Skeletal muscle tissue (tissue), 3 donors: ENCODE measurements at regions not wholly inside any gene's neighbourhood (a gene's known extent, or its start where the extent isn't known, plus 50 kb on each side); places are given as distances from the start of the nearest gene placed in this dataset.
"Not testable (repeated sequence)": the region's sequence is repeated elsewhere in the genome, so short reads cannot be mapped to it uniquely, and the experiment has no call there.

Experiments used
- H3K27ac ChIP-seq: one replicate; pipeline ENCODE4 v1.7.0; 2013; ENCODE audit warnings: mild to moderate bottlenecking, low read depth, low read length, inconsistent platforms
- H3K27me3 ChIP-seq, 3 donors: one replicate each; pipeline ENCODE4 v1.7.0; 2013; ENCODE audit warnings: low read length in 3 of 3; ENCODE audit not compliant: control insufficient read depth in 3 of 3, insufficient read depth in 3 of 3
- H3K36me3 ChIP-seq, 3 donors: one replicate each; pipeline ENCODE4 v1.7.0; 2013; ENCODE audit warnings: low read length in 3 of 3; ENCODE audit not compliant: control insufficient read depth in 3 of 3, insufficient read depth in 3 of 3
- H3K4me1 ChIP-seq, 3 donors: one replicate each; pipeline ENCODE4 v1.7.0; 2013; ENCODE audit warnings: low read length in 3 of 3, mild to moderate bottlenecking in 3 of 3; ENCODE audit not compliant: control insufficient read depth in 3 of 3, insufficient read depth in 3 of 3
- H3K4me3 ChIP-seq, 3 donors: one replicate each; pipeline ENCODE4 v1.7.0; 2013; ENCODE audit warnings: low read length in 3 of 3
- H3K9ac ChIP-seq, 3 donors: one replicate each; pipeline ENCODE4 v1.7.0; 2013; ENCODE audit warnings: low read length in 3 of 3, mild to moderate bottlenecking in 3 of 3, moderate library complexity in 2 of 3, low read depth in 1 of 3
- H3K9me3 ChIP-seq, 3 donors: one replicate each; pipeline ENCODE4 v1.7.0; 2013; ENCODE audit warnings: low read length in 3 of 3; ENCODE audit not compliant: control insufficient read depth in 3 of 3
- donor health status: Osteomylitis.

DNA sequence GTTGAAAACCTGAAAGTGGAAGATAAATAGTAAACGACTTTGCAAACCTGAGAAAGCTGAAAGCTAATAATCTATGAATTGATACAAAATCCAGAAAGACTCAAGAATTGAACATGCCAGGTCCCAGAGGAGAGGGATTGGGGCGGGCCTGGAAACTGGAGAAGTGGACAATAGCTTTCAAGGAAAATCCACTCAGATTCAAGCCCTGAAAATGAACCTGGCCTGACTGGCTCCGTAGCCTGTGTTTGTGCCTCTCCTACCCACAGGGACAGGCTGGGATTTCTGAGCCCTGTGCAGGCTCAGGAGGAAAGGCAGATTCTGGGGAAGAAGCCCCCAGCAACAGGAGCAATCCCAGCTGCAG is 274.8 kb upstream of the HS6ST1 start:
- Histone ChIP-seq H3K9ac (no peak overlapping the region), H3K9me3 (no peaks in the 10 kb centered on the region), H3K4me3 (no peak overlapping the region), H3K36me3 (no peaks in the 10 kb centered on the region), H3K27ac (no peak overlapping the region), H3K4me1 (peaks cover 4 to 12% (median 9%) of the 10 kb centered on the region in 3 donors), H3K27me3 (peaks cover 2 to 16% (median 8%) of the 10 kb centered on the region in 3 donors)

DNA sequence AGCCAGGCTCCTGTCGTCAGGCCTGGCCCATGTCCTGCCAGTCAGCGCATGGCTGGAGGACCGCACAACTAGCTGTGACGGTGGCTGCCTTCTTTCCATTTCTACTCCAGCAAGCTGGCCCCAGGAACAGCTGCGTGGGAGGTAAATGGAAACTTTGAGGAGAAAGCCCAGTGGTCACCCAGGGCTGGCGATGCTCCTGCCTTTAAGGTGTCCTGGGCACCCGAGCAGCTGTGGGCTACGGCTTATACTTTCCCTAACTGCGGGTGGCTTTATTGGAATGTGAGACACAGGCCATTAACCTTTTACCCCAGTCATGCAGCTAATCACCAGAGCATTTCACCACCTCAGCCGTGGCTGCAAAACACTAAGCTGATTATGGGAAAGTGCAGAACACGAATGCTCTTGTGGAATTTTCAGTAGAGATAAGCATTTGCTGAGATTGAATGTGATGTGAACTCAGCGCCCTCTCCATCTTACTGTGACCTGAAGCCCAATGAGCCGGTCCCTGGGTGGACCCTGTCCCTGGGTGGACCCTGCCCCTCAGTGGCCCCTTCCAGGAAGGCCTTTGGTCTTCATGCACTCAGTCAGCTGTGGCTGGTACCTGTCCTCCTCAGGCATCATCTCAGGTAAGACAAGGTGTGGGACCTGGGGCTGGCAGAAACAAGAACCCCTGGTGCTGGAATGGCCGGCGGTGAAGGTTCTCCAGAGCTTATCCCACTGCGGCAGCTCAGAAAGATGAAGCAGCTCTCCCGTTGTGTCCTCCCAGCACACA is 275.4 kb upstream of the HS6ST1 start:
- Histone ChIP-seq H3K9me3 (no peaks in the 10 kb centered on the region), H3K27ac (no peak overlapping the region), H3K9ac (peak overlapping the region in 1 of 3 donors; percentile 14), H3K27me3 (peaks cover 2 to 16% (median 8%) of the 10 kb centered on the region in 3 donors), H3K4me3 (no peak overlapping the region), H3K36me3 (no peaks in the 10 kb centered on the region), H3K4me1 (peaks cover 4 to 12% (median 9%) of the 10 kb centered on the region in 3 donors)

DNA sequence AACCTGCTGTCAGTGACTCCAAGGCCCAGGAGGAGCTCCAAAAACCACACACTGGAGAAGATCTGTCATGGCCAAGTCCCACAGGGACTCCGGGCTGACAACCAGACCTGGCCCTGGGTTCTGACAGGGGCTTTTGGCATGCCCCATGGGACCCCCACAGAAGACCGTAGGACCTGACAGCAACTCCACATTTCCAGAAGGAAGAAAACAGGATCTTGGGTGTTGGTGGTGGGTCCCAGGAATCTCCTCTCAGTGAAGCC is 275.9 kb upstream of the HS6ST1 start:
- Histone ChIP-seq H3K9ac (no peak overlapping the region), H3K4me3 (no peak overlapping the region), H3K4me1 (peaks cover 4 to 12% (median 9%) of the 10 kb centered on the region in 3 donors), H3K36me3 (no peaks in the 10 kb centered on the region), H3K9me3 (no peaks in the 10 kb centered on the region), H3K27me3 (peaks cover 2 to 16% (median 6%) of the 10 kb centered on the region in 3 donors), H3K27ac (no peak overlapping the region)

DNA sequence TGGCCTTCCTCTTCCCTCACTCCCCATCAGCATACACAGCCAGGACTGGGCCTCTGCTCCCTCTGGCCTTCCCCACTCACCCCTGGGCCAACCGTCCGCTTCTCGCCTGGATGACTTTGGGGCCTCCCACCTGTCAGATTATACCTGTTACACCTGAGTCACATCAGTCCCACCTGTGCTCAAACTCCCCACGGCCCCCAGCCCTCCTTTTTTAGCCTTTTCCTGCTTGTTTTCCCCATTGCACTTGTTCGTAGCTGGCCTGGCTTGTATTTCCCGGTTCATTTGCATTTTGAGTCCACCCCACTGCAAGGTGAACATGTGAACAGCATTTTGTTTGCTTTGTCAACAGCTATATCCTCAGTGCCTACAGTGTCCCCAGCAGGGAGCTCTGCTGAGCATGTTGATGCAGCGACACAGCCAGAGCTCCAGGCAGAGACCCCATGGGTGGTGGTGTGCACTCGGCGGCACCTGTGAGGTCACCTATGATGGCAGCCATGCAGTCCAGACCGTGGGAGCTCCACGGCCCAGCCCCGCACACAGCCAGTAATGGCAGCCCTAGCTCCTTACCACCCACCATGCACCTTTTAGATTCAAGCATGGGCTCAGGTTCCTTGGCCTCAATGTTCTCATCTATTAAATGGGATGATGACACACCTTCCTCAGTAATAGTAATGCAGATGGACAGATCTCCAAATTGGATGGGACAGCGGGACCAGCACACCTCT is 276.4 kb upstream of the HS6ST1 start:
- peaks cover 4 to 12% (median 9%) of the 10 kb centered on the region in 3 donors for H3K4me1 ChIP-seq
- H3K9me3 ChIP-seq = no peaks in the 10 kb centered on the region
- no peak overlapping the region for H3K4me3 ChIP-seq
- no peak overlapping the region for H3K9ac ChIP-seq
- H3K27ac ChIP-seq = no peak overlapping the region
- peaks cover 2 to 16% (median 4%) of the 10 kb centered on the region in 3 donors for H3K27me3 ChIP-seq
- no peaks in the 10 kb centered on the region for H3K36me3 ChIP-seq

DNA sequence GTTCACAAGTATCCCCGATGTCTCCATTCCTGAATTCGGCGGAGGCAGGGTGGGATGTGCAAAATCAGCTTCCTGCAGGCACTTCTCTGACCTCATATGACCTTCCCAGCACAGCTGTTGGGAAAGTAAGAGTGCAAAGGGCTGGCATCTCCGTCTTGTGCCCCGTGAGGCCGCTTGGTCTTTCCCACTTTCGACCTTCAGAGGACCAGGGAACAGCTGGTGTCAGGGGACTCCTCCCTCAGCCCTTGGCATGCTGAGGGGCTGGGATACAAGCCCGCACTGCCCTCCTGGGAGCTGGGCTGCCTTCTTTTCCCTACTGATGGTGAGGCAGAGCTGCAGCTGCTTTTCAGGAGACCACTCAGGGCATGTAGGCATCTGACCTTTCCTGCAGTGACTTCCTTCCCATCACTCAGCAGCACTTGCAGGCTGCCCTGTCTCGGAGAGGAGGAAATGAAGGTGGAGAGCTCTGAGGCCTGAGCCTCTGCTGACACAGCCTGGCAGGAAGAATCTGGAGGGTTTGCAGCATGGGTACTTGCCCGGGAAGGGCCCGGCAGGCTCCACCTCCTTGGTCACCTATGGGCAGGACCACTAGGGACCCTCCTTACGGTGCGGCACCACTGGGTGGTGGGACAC is 277.2 kb upstream of the HS6ST1 start:
- Histone ChIP-seq H3K9ac (no peak overlapping the region), H3K27ac (no peak overlapping the region), H3K4me3 (no peak overlapping the region), H3K27me3 (peaks cover 2 to 13% (median 4%) of the 10 kb centered on the region in 3 donors), H3K4me1 (peaks cover 4 to 12% (median 9%) of the 10 kb centered on the region in 3 donors), H3K36me3 (no peaks in the 10 kb centered on the region), H3K9me3 (no peaks in the 10 kb centered on the region)

DNA sequence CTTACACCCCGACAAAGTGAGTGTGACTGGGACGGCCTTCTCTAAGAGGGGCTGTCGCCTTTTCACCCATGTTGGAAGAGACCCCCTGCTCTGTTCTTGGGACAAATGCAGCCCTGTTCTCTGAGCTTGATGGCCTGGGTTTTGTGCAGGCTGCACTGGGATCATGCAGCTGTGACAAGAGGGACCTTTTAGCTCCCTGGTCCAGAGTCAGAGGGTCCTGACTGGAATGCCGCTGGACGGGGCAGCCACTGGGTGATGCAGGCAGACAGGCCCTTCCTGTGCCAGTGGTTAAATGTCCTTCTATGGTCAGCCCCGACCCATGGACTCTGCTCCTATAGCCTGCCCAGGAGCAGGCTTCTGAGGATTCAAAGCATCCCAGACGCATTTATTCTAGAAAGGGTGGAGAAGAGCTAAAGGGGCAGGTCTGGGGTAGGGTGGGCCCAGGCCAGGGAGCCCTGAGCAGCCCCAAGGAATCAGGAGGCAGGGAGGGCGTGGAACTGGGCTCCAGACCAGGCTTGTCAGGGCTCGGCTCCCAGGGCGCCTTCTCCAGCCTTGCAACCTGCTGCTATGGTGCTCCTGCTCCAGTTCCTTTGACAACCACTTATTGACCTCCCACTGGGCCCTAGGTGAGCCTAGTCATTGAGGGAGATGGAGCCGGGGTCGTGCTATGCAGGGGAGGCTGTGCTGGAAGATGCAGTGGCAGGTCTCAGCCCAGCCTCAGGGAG is 277.9 kb upstream of the HS6ST1 start:
- Histone ChIP-seq H3K27ac (no peak overlapping the region), H3K4me1 (peaks cover 4 to 12% (median 9%) of the 10 kb centered on the region in 3 donors), H3K9me3 (no peaks in the 10 kb centered on the region), H3K9ac (no peak overlapping the region), H3K4me3 (no peak overlapping the region), H3K27me3 (peaks cover 2 to 13% (median 4%) of the 10 kb centered on the region in 3 donors), H3K36me3 (no peaks in the 10 kb centered on the region)

DNA sequence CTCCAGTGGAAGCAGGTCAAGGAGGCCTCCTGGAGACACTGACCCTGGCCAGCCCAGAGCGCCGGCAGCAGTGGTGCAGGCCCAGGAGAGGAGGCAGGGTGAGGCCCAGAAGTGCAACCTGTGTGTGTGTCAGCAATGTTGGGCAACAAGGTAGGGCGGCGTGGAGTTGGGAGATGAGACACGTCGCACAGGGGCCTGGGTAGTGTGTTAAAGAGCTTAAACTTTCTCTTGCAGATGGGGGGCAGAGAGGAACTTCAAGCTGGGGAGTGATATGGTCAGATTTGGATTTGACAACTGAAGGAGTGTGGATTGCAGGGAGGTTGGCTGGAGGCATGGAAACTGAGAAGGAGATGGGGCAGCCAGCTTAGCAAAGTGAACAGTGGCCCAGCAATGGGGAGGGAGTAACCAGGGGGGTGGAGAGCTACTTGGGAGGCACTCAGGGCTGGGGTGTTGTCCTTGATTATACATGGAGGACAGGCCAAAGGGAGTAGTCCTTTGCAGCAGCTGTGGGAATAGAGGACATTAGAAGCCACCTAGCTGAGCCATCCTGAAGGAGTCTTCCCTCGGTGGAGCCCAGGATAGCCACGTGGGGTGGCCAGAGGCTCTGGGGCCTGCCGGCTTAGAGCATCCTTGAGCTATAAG is 278.6 kb upstream of the HS6ST1 start:
- Histone ChIP-seq H3K4me3 (no peak overlapping the region), H3K9me3 (no peaks in the 10 kb centered on the region), H3K27me3 (peaks cover 2 to 13% (median 4%) of the 10 kb centered on the region in 3 donors), H3K4me1 (peaks cover 4 to 9% (median 8%) of the 10 kb centered on the region in 3 donors), H3K36me3 (no peaks in the 10 kb centered on the region), H3K9ac (no peak overlapping the region), H3K27ac (no peak overlapping the region)

DNA sequence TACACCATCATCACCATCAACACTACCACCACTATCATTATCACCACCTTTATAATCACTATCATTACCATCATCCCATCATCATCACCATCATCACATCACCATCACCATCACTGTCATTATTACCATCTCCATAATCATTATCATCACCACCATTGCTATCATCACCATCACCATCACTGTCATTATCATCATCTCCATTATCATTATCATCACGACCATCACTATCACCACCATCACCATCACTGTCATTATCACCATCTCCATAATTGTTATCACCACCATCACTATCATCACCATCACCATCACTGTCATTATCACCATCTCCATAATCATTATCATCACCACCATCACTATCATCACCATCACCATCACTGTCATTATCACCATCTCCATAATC is 279.6 kb upstream of the HS6ST1 start:
- not testable (repeated sequence) for H3K27ac ChIP-seq

DNA sequence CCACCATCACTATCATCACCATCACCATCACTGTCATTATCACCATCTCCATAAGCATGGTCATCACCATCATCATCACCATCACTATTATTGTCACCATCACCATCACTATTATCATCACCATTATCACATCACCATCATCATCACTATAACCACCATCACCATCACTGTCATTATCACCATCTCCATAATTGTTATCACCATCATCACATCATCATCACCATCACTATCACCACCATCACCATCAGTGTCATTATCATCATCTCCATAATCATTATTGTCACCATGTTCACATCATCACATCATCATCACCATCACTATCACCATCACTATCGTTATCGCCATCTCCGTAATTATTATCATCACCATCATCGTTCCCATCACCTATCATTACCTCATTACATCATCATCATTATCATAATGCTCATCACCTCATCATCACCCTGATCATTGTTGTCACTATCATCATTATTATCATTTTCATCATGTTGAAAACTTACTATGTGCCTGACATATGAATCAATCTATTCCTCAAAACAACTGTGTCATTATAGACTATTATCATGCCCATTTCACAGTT is 280.3 kb upstream of the HS6ST1 start:
- no peak overlapping the region for H3K4me3 ChIP-seq
- H3K27ac ChIP-seq = no peak overlapping the region
- H3K9me3 ChIP-seq = no peaks in the 10 kb centered on the region
- peaks cover 2 to 13% (median 4%) of the 10 kb centered on the region in 3 donors for H3K27me3 ChIP-seq
- H3K4me1 ChIP-seq = peaks cover 4 to 5% (median 5%) of the 10 kb centered on the region in 3 donors
- H3K36me3 ChIP-seq = no peaks in the 10 kb centered on the region
- no peak overlapping the region for H3K9ac ChIP-seq

More for the DNA sequence above, 279.6 kb upstream of the HS6ST1 start:
- H3K9ac ChIP-seq, H3K4me3 ChIP-seq, H3K36me3 ChIP-seq, H3K9me3 ChIP-seq, H3K4me1 ChIP-seq: not testable (repeated sequence)
- H3K27me3 ChIP-seq = peaks cover 2 to 13% (median 4%) of the 10 kb centered on the region in 3 donors
